ENCODE measurements at regions not wholly inside any gene's neighbourhood (a gene's known extent, or its start where the extent isn't known, plus 50 kb on each side); places are given as distances from the start of the nearest gene placed in this dataset.

DNA sequence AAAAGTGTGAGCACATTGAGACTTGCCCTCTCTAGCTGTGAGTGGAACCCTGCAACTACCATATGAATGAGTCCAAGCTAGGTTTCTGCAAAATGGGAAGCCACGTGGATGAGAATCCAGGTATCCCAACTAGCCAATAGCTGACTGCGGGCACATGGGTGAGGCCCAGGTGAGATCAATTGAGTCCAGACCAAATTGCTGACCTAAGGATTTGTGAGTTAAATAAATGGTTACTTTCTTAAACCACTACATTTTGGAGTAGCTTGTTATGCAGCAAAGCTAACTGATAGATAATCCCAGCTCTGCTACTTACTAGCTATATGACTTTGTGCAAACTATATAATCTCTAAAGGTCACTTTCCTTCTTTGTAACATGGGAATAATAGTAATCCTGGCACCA is 150.3 kb upstream of the LCORL start:
- H3K36me3 ChIP-seq (ENCODE audit: control insufficient read depth in 2 of 2, extremely low read depth in 1 of 2, insufficient read depth in 2 of 2, low read length in 2 of 2) = no peaks in the 10 kb centered on the region
- FAIRE-seq = no peak

More for the DNA sequence above, 150.3 kb upstream of the LCORL start:
- Histone ChIP-seq H3K4me3 (replicated peaks in 1 of 3; ENCODE audit: insufficient read depth in 1 of 3, low read depth in 1 of 3, low read length in 3 of 3) (no peak overlapping the region), H4K20me1 (replicated peaks; ENCODE audit: control insufficient read depth, extremely low read depth, insufficient read depth, low read length) (no peaks in the 10 kb centered on the region), H3K4me1 (ENCODE audit: control insufficient read depth, extremely low read depth, insufficient read depth, low read length) (no peaks in the 10 kb centered on the region), H2AFZ (ENCODE audit: low read depth, low read length) (no peak overlapping the region), H3K4me2 (ENCODE audit: insufficient read depth, low read length) (no peak overlapping the region), H3K9me1 (replicated peaks; ENCODE audit: control insufficient read depth, extremely low read depth, insufficient read depth, low read length) (no peaks in the 10 kb centered on the region), H3K9me3 (replicated peaks; ENCODE audit: control insufficient read depth, insufficient read depth, low read length) (no peaks in the 10 kb centered on the region), H3K79me2 (ENCODE audit: control insufficient read depth, insufficient read depth, low read length) (no peaks in the 10 kb centered on the region), H3K27ac (ENCODE audit: insufficient read depth, low read depth, low read length) (no peak overlapping the region), H3K9ac (replicated peaks; ENCODE audit: extremely low read depth, insufficient read depth, low read length) (no peak overlapping the region), H3K27me3 (ENCODE audit: control insufficient read depth in 2 of 2, insufficient read depth in 2 of 2, low read length in 2 of 2) (no peaks in the 10 kb centered on the region)
- BruUV-seq (replicated peaks) = no TSS peak
- dilution Hi-C loops (cut with MboI; ENCODE audit: extremely low pct_ligation_motif_present, low sequenced_read_pairs) = no loop called here
- DNase-seq (ENCODE audit: low read depth, low spot score) = no peak
- POLR2A ChIA-PET = no interaction called here
- TF ChIP-seq POLR2A (IDR thresholded peaks at IDR 0.05; ENCODE audit: low read depth, low read length) (no peak), FOS (IDR thresholded peaks at IDR 0.05; ENCODE audit: borderline replicate concordance, insufficient read depth, low read length) (no peak), GATA2 (IDR thresholded peaks at IDR 0.05; ENCODE audit: insufficient read depth, insufficient read length, low read depth, low read length) (no peak), JUN (IDR thresholded peaks at IDR 0.05; ENCODE audit: borderline replicate concordance, insufficient read depth, insufficient read length, low read depth) (no peak), EZH2 (IDR thresholded peaks at IDR 0.05; ENCODE audit: borderline replicate concordance, low read depth, low read length, severe bottlenecking) (no peak), MYC (IDR thresholded peaks at IDR 0.05; ENCODE audit: low read depth, low read length) (no peak), MAX (IDR thresholded peaks at IDR 0.05; ENCODE audit: insufficient read depth, insufficient read length) (no peak), CTCF (IDR thresholded peaks at IDR 0.05; ENCODE audit: extremely low read depth in 1 of 2, insufficient read depth in 1 of 2, low read depth in 1 of 2, low read length in 2 of 2) (no peak), POLR2AphosphoS5 (IDR thresholded peaks at IDR 0.05; ENCODE audit: insufficient read depth, low read depth, low read length) (no peak)
- CTCF ChIA-PET = no interaction called here
- intact Hi-C loops (cut with micrococcal nuclease) = no loop called here

Data from endothelial cell of umbilical vein (primary cell).